Lower leg skin (tissue), 4 donors: ENCODE measurements at regions not wholly inside any gene's neighbourhood (a gene's known extent, or its start where the extent isn't known, plus 50 kb on each side); places are given as distances from the start of the nearest gene placed in this dataset.

Experiments
- DNase-seq, 2 donors: peaks; one replicate each; pipeline ENCODE4 v3.0.0-alpha.2; 2019; ENCODE audit warnings: low spot score in 2 of 2
- H3K4me3 ChIP-seq: fragments of 200-600 bp; sonication (generic); 2 replicates; pipeline ENCODE4 v1.5.1; 2017; ENCODE audit warnings: mild to moderate bottlenecking, low read depth; ENCODE audit not compliant: poor library complexity, severe bottlenecking
- CTCF ChIP-seq, 3 donors: fragments of 450-650 bp; IDR thresholded peaks; one replicate each; pipeline ENCODE4 v1.5.1; 2016; ENCODE audit warnings: antibody characterized with exemption in 3 of 3, mild to moderate bottlenecking in 3 of 3, moderate library complexity in 2 of 3
- POLR2A ChIP-seq, 2 donors: fragments of 450-650 bp; IDR thresholded peaks; one replicate each; pipeline ENCODE4 v1.6.1; 2016 to 2017; ENCODE audit warnings: antibody characterized with exemption in 2 of 2, mild to moderate bottlenecking in 1 of 2, moderate library complexity in 1 of 2
- WGBS, 2 donors: methylation state at CpG; one replicate each; pipeline ENCODE4 v1.1.5; 2018; 5-methylcytosine and 5-hydroxymethylcytosine counted together
- intact Hi-C: fragments of 100-400 bp; cut with DNase I; formaldehyde crosslinking; loops from one replicate; pipeline ENCODE4 v1.15.0; 2023; ENCODE audit warnings: low total_unique reads

- no peak overlapping the region for H3K4me3 ChIP-seq
- no peak for TF ChIP-seq CTCF (IDR thresholded peaks at IDR 0.05)
- TF ChIP-seq POLR2A (IDR thresholded peaks at IDR 0.05), result no peak
- no peak for DNase-seq
- intact Hi-C loops, result no loop called here
- WGBS, 2 donors, result 92 to 98% methylated on average over 4 of the region's 4 CpGs
These were observed 159.6 kb downstream of the SLC16A9 start for GRCh38 chr10:59550061-59550460.

- TF ChIP-seq POLR2A (IDR thresholded peaks at IDR 0.05) (no peak), CTCF (IDR thresholded peaks at IDR 0.05) (no peak)
These were observed 171.0 kb downstream of the SLC16A9 start for GRCh38 chr10:59538623-59539022.

GRCh38 chr10:59537501-59537900 is 172.1 kb downstream of the SLC16A9 start:
- 45 to 52% methylated on average over 4 of the region's 4 CpGs for WGBS, 2 donors
- TF ChIP-seq POLR2A (IDR thresholded peaks at IDR 0.05) (no peak), CTCF (IDR thresholded peaks at IDR 0.05) (no peak)
- intact Hi-C loops, result no loop called here
- no peak overlapping the region for H3K4me3 ChIP-seq
- DNase-seq, result no peak

More at GRCh38 chr10:59538623-59539022, 171.0 kb downstream of the SLC16A9 start:
- no peak for DNase-seq
- 92% methylated on average over 11 of the region's 11 CpGs for WGBS, 2 donors
- intact Hi-C loops, result no loop called here
- H3K4me3 ChIP-seq, result no peak overlapping the region

DNA sequence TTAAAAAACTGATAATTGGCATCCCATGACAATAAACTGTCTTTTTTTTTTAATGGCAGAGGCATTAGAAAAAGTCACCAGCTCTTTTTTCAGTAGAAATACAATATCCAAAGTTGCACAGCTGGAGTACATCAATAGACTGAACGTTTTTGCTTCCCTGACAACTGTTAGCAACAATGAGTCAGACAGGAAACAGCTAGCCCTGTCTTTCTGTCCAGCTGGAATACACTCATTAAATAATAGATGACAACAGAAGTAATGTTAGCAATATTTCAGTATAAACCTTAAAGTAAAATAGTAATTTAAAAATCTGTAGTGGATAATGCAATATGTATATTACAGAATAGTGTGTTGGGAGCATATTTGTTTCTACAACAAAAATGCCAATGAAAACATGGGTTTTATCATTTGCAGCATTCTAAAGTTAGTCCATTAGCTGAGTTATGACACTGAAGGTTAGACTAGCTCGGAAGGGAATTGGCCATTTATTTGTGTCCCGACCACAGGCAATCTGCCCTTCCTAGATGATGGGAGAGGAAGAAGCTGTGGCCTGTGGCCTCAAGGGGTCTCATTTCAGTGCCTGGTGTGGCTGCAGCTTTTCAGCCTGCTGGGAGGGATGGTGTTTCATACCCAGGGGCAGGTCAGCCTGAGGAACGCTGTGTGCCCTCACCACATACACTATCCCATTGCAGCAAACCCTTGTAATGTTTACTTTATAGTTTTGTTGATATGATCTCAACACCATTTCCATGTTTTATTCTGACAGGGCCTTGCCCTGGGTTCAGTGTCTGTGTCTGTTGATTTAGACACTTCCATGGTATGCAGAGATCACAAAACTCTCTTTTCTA is 173.3 kb downstream of the SLC16A9 start:
- DNase-seq, result no peak
- intact Hi-C loops, result no loop called here
- TF ChIP-seq CTCF (IDR thresholded peaks at IDR 0.05) (no peak), POLR2A (IDR thresholded peaks at IDR 0.05) (no peak)
- 19 to 31% methylated on average over 4 of the region's 4 CpGs for WGBS, 2 donors
- no peak overlapping the region for H3K4me3 ChIP-seq

GRCh38 chr10:59524348-59524747 is 162.0 kb upstream of the FAM13C start:
- DNase-seq, result no peak
- no peak overlapping the region for H3K4me3 ChIP-seq
- WGBS, 2 donors, result 0 to 66% methylated on average over 1 of the region's 1 CpG
- TF ChIP-seq POLR2A (IDR thresholded peaks at IDR 0.05), result no peak
- no peak for TF ChIP-seq CTCF (IDR thresholded peaks at IDR 0.05)
- intact Hi-C loops, result no loop called here

GRCh38 chr10:59523851-59524250 is 161.5 kb upstream of the FAM13C start:
- DNase-seq, result no peak
- no peak overlapping the region for H3K4me3 ChIP-seq
- intact Hi-C loops, result no loop called here
- TF ChIP-seq CTCF (IDR thresholded peaks at IDR 0.05) (no peak), POLR2A (IDR thresholded peaks at IDR 0.05) (no peak)
- 70 to 77% methylated on average over 6 of the region's 6 CpGs for WGBS, 2 donors
